HPDE6-E6E7 (cell line): ENCODE measurements at regions not wholly inside any gene's neighbourhood (a gene's known extent, or its start where the extent isn't known, plus 50 kb on each side); places are given as distances from the start of the nearest gene placed in this dataset.

Source experiments
- DNase-seq: peaks from one replicate; pipeline ENCODE4 v3.0.0; 2011; ENCODE audit warnings: missing footprints; ENCODE audit errors: extremely low spot score

DNA sequence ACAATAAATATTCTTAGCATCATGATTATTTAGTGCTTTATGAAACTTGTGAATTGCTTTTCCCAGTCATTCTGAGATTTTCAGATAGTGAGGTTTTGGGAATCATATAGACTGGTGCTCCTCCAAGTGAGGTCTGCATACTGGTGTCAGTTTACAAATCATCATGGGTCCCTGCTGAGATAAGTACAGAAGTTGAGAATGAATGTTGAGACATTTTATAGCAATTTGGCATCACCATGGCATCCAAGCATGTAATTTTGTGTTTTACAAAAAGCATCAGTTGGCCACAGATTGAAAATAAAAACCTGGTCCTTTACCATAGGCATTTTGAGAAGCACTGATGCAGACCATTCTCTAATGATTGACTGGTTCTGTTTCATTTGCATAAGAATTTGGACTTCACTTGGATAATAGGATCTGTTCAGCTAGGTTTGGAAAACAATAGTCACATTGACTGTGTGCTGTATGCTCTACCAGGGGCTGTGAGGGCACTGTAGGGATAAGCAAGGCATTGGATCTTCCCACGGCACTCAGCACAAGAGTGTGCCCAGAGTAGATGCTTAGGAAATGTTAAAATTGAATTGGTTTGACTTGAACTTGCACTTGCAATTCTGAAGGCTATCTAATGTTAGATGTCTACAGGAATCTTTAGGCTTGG lies 79.0 kb upstream of the JUN start:
- DNase-seq: no peak

DNA sequence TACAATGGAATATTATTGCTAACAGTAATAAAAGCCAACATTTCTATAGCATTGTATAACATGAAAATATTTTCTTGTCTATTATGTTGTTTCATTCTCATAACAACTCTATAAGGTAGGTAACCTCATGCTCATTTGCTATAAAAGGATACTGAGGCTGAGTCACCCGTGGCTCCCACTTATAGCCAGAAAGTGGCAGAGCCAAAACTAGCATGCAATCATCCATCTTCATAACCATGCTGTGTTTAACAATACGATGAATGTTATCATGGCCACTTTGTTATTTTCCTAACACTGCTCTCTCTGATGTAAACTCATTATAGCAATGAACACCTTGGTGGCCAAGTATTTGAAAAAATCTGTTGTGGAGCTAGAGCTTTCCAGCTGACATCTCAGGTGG lies 80.8 kb upstream of the JUN start:
- no peak for DNase-seq

DNA sequence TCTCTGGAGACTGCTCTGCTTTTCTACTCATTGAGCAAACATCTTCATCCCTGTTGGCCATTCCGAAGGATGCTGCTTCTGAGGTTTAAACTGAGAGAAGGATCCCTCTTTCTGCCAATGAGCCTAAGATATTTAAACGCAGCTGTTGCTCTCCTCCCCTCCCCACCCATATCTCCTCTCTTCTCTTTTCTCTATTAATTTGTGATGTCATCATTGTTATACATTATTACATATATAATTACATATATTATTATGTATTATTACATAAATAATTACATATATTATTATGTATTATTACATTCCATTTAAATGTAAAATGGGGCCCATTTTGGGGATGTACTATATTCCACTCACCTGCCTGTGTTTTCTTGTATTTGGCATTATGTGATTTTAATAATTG lies 82.7 kb upstream of the JUN start:
- DNase-seq: no peak

DNA sequence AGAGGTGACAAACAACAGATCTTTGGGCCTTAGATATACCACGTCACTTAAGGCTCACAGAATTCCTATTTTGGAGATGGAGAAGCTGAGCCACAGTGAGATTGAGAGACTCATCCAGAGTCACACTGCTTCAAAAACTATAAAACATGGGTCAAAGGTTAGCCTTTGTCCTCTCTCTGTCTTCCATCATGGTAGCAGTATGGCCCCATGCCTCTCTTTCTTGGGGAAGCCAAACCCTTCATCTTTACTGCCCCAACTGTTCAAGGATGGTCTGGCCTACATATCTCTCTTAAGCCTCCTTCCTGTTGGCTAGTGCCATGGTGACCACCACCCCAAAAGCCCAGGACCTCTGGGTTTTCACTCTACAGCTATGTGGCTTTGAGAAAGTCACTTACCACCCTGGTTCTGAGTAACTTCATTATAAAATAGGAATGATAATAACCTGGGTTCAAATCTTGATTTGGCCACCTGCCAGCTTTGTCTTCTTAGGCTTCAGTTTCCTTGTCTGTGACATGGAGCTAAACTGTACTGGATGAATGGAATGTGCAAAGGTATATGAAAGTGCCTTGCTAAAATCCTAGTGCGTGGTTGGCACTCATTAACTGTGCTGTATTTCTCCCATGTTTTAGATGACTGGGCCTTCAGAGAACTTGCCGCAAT lies 85.9 kb upstream of the JUN start:
- no peak for DNase-seq

DNA sequence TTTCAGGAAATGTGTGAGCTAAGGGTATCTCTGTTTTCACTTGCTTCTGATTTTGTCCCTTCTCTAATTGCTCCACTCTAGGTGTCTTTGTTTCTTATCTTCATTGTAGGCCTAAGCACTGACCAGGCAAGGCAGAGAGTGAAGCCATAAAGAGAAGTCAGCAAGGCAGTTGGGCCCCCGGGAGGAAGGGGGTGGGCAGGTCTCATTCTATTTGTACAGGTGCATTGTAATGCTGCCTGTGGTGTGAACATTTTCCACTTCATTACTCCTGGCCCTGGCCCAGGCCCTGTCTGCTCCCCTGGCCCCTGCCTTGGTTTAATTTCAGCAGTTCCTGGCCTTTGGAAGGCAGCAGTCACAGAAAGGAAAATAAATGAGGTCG lies 86.4 kb upstream of the JUN start:
- DNase-seq: no peak

DNA sequence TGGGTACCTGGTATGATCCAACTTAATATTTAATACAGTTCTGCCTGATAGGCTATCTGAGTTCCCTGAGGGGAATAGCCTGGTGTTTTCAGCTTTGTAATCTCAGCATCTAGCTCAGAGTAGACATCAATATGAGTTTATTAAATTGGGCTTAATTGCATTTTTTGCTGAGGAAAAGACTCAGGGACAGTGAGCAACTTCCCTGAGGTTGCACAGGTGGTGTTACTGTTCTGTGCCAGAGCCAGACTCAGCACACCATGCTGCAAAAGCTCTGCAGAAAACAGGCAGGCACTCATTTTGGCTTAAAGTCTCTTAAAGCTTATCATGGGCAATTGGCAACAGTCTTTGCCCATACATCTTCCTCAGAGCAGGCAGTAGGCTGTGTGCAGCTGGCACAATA lies 90.5 kb upstream of the JUN start:
- no peak for DNase-seq

DNA sequence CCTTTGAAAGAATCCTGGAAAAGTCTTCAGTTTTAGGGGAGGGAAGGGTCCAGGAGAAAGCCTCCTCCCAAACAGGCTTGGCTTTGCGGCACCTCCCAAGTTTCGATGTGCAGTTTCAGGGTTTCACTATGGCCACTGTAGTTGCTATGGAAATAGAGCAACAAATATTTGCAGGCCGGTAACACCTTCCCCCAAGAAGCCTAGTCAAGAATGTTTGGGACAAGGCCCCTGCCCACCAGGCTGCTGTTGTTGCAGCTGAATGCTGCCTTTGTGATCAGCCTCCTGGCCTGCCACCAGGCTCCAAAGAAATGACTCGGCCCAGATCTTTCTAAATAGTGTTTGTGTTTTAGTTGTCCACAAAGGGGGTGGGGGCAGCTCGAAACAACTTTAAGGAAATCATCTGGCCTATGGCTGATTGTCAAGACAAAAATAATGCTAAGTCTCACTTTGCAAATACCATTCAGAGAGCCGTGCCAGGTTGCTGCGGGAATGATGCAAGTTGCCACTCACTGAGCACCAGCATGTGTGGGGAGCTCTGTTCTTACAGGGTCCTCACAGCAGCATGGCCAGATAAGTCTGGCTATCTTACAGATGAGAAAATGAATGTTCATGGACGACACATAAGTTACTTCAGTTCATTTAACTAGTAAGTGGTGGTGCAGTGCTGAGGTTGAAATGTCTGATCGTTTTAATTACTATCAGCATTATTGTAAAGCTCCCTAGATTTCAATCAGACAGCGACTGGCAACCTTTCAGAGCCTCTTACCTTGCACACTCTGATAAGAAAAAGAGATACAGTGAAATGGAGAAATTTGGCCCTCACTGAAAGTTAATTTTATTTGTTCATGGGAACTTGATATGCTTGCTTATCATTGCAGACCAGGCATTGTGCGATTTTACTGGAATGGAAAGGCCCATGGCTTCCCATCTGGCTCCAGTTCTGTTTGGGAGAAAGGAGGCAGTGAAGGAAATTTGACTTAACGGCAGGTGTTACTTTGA lies 91.2 kb upstream of the JUN start:
- no peak for DNase-seq

DNA sequence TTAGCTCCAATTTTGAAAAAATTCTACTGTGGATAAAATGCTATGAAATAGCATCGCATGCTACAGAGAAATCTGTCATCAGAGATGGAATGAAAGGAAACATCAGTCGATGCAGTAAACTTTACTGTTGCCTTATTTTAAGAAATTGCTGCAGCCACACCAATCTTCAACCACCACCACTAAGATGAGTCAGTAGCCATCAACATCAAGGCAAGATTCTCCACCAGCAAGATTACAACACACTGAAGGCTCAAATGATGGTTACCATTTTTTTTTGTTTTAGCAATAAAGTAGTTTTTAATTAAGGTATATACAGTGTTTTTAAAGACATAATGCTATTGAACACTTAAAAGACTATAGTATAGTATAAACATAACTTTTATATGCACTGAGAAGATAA lies 95.6 kb upstream of the JUN start:
- no peak for DNase-seq

DNA sequence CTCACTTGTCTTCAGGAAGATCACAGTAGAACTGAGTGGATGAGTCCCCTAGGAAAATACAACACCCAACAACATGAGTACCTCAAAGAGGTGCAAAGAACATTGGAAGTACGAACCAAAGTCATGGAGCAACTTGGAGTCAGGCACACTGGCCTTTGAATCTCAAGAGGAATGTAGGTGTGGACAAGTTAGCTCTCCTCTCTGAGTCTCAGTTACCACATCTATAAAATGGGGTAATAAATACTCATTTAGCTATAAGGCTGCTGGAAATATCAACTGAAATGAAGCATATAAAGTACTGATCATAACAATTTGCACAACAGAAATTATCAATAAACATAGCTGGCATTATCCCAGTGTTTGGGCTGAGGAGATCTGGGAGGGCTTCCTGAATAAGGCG lies 96.7 kb upstream of the JUN start:
- DNase-seq: no peak

DNA sequence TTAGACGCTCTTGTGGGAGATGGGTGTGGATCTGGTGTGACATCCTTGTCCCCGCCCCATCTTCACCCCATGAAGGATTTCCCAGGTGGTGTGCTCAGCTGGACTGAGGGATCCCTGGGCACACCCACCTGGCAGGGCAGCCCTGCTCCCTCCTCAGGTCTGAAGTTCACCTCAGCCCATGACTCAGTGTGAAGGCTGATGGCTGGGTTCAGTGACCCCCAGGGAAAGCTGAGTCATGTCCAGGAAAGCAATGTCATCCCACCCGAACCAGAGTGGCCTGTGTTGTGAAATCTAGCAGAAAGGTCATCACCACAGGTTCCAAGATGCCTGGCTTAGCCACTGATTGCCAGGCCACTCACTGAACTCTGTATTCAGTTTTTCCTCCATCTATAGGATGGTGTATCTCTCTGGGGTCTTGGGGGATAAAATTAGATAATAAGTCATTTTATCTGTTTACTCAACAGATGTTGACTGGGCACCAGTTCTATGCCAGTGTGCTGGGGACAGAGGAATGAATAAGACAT lies 97.7 kb upstream of the JUN start:
- DNase-seq: peak; percentile 70

DNA sequence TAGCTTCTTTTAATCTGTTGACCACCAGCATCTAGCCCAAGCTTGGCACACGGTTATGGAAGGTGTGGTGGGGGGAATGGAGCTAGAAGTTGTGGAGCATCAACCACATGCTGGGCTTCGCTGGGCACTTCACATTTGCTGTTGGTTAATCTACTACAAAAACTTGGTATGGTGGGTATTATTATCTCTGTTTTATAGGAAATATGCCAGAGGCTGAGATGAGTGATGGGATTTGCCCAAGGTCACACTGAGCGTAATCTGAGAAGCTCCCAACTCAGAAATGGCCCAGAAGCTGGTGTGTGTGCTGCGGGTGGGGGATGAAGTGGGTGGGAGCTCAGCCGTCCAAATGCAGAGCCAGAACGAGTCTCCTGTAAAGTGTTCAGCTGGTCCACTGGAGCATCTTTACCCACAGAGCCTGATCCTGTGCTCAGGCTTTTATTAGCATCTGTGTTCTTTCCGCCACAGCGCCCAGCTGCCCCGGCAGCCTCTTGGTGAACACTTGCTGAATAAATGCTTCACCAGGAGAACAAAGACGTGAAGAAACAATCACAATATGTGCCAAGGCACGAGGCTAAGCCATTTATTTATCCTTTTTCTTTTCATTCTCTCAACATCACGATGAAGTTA lies 98.6 kb upstream of the JUN start:
- no peak for DNase-seq

DNA sequence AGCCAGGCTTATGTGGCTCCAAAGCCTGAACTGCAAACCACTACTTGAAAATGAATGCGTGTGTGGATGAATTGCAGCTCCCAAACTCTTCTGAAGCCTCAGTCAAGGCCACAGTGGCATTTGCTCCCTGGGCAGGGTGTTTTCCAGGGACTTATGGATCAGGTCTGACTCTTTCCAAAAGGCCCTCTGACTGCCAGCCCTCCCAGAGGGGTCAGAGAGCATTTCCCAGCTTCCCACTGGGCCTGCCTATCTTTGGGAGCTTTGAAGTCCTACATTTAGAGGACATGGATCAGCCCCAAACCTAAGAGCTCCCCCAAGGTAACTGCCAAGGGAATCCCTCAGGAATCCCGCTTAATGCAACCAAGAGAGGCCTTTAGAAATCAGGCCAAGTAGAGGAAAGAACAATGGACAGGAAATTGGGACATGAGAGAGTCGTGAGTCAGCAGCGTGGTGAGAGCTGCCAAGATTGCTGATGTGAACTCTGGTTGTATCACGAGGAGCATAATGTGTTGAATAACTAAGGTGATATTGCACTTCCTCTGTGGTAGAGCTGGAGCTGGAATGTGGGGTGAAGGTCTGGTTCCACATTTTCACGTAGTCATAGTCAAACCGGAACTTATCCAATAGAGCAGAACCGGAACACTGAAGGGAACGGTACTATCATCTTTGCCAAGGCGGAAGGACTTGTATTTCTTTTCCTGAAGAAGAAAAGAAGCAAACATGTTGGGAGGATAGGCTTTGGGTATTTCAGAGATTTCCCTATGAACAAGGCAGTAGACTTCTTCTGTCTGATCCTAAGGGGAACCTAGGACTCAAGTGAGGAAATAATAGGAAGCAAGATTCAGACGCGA lies 99.4 kb upstream of the JUN start:
- peak; percentile 82 for DNase-seq

DNA sequence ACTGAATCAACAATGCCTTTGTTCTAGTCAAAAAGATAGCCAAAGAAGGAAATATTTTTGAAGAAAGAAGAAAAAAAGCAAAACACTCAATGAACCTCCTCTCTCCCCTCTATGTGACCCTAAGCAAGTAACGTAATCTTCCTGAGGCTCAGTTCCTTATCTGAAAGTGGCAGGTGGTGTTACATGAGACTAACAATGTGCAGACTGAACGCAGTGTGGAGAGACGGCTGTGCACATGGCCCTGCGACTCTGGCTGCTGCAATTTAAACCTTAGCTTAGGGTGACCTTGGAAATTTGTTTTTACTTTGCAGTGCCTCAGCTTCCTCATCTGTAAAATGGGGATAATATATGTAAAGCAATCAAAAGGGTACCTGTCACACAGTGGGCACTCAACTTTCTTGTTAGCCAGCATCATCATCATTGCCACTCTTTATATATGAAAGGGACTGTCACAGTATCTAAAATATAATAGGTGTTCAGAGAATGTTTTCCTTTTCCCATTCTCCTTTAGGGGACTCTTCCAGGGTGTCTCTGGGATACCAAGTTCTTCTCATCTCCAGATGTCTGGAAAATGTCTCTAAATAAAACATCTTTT lies 100.1 kb upstream of the JUN start:
- no peak for DNase-seq

DNA sequence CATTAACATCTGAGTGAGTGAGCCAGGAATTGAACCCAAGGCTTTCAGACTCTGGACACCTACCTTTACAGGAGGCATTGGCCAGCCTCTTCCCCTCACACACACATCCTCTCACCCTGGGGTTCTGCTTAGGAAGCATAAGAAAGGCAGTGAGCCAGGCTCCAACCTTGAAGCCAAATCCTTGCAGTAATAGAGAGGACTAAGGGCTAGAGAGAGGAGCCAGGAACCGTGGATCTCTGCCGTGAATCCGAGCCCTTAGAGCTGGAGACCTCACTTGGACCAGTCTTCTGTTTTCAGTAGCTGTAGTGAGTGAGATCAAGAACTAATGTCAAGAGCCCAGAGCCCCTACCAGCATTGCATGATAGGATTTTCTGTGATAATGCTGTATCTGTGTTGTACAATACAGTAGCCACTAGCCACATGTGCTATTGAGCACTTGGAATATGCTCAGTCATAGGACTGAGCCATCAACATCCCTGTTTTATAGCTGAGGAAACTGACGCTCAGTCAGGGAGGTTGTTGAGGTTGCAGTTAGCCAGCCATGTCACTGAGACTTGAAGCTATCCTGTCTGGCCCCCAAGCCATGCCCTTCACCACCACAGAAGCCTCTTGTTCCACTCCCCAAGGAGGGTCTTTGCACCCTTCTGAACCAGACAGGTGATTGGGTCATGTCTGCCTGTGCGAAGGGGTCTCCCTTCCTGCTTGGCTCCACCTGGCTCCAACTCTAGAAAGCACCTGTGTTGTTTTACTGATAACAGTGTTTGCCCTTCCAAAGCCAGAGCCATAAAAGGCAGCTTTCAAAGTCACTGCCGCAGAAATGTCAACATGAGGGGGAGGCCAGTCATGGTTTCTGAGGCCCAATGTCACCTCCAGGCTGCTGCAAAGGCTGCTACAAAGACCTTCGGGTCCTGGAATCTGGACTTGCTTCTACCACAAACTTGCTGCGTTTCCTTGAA lies 101.1 kb upstream of the JUN start:
- DNase-seq: no peak

DNA sequence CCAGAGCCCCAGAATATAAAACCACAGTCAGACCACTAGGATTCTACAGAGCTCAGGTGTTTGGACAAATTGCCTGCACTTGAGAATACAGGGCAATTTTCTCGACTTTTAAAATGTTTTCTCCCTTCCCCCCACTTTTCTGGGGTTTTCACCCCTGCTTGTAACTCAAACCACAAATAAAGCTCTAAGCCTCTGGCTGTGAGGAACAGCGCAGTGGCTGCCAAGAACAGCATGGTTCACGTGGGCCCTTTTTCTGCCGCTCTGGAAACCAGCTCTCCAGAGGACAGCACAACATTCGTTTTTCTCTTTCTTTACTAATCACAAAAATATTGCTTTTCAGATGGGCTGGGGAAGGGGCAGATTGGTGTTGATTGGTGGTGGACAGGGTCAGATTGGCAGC lies 102.2 kb upstream of the JUN start:
- DNase-seq: no peak

DNA sequence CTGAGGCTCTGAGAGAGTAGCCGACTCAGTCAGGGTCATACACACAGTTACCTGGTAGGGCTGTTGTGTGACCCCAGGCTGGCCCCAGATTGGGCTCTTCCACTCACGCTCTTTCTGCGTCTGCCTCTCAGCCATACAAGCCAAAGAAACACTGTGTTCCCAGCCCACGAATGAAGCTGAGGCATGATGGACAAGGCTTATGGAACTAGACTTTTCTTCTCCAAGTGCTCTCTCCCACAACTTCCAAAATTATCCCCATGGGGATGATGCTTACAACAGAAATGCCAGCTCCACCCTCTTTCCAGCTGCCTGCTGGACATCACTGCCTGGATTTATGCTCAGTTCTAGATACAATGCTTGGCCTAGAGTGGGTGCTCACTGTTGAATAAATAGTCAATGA lies 102.8 kb upstream of the JUN start:
- DNase-seq: no peak

DNA sequence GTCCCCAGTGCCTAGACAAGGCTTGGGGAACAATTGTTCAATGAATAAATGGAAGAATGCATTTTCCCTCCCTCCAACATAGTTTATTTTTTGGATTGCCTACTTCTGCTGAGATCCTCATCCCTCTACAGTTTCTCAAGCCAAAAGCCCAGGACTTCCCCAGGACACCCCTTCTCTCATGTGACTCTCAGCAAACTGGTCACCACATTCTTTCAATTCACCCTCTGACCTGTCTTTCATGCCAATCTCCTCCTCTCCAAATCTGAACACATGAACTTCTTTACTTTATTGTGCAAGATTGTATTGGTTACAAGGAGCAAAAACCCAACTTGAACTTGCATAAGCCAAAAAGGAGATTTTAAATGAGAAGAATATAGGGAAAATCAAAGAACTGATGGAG lies 103.2 kb upstream of the JUN start:
- DNase-seq: no peak

DNA sequence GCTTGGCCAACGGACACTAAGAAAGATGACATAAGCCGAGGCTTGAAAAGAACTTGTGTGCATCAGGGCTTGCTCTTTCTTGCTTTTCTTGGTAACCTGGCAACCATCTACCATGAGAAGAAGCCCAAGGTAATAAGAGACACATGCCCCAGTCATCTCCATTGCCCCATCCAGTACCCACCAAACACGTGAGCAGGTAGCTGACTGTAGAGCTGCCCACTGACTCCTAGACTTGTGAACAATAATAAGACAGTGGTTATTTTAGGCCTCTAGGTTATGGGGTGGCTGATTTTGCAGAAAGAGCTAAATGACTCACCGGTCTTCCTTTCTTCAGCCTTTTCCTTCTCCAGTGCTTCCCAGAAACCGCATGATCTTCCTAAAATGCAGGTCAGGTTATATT lies 105.0 kb upstream of the JUN start:
- DNase-seq: peak; percentile 46

DNA sequence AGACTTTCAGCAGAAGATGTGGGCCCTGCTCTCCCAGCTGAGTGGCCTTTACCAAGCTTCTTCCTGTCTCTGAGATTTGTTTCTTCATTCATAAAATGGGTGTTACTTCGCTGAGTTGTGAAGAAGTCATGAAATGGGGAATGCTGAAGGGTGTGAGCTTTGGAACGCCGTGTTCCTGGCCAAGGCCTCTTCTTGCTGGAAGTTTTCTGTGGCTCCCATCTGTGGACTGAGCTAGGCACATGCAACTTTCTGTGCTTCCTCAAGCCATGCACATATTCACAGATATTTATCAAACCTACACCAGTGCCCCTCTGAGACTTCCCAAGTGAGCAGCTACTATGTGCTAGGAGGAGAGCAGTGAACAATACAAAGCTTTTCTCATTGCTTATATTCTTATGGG lies 106.3 kb upstream of the JUN start:
- no peak for DNase-seq

DNA sequence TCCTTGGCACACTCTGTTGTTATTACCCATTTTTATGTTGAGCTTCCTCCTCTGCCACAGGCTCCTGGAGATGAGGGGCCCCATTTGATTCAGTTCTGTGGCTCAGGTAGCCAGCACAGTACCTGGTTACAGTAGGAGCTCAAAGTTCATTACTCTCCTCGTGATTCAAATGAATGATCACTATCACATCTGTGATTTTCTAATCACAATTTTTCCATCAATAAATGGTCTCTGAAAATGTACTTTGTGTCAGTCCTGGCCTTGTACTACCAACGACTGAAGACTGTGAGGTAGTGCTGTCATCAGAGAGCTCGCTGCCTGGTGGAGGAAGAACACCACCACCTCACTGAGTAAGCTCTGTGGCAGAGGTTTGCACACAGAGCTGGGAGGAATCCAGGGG lies 106.8 kb upstream of the JUN start:
- DNase-seq: no peak
